OCI-LY1 (cell line): ENCODE measurements at regions not wholly inside any gene's neighbourhood (a gene's known extent, or its start where the extent isn't known, plus 50 kb on each side); places are given as distances from the start of the nearest gene placed in this dataset.

Experiments used
- H2AFZ ChIP-seq: fragments of 200-600 bp; sonication (generic), shearing (Covaris generic); 2 replicates; pipeline ENCODE4 v1.6.0; 2014; ENCODE audit warnings: antibody characterized with exemption, mild to moderate bottlenecking, low read length
- H3F3A ChIP-seq: fragments of 200-600 bp; sonication (generic), shearing (Covaris generic); 2 replicates; pipeline ENCODE4 v1.6.0; 2014; ENCODE audit warnings: mild to moderate bottlenecking, antibody characterized with exemption, low read length, moderate library complexity; ENCODE audit not compliant: insufficient read depth
- H3K27ac ChIP-seq: fragments of 200-600 bp; sonication (generic); 2 replicates; pipeline ENCODE4 v1.5.1; 2014; ENCODE audit warnings: low read length, mixed run types, mild to moderate bottlenecking, low read depth; ENCODE audit not compliant: poor library complexity, severe bottlenecking
- H3K27me3 ChIP-seq: fragments of 200-600 bp; sonication (generic); 2 replicates; pipeline ENCODE4 v1.6.0; 2014; ENCODE audit warnings: antibody characterized with exemption, mild to moderate bottlenecking, low read length, moderate library complexity; ENCODE audit not compliant: insufficient read depth
- H3K36me3 ChIP-seq: fragments of 200-600 bp; sonication (generic); 2 replicates; pipeline ENCODE4 v1.6.1; 2014; ENCODE audit warnings: mild to moderate bottlenecking, antibody characterized with exemption, low read length, moderate library complexity, mixed read lengths; ENCODE audit not compliant: insufficient read depth
- H3K4me1 ChIP-seq: fragments of 200-600 bp; sonication (generic); 2 replicates; pipeline ENCODE4 v1.5.1; 2014; ENCODE audit warnings: mild to moderate bottlenecking, low read length, moderate library complexity; ENCODE audit not compliant: insufficient read depth, severe bottlenecking
- H3K4me2 ChIP-seq: fragments of 200-600 bp; sonication (generic), shearing (Covaris generic); 2 replicates; pipeline ENCODE4 v1.6.1; 2014; ENCODE audit warnings: low read length
- H3K4me3 ChIP-seq: fragments of 200-600 bp; sonication (generic); 2 replicates; pipeline ENCODE4 v1.5.1; 2014; ENCODE audit warnings: low read length, low read depth, mild to moderate bottlenecking, mixed read lengths; ENCODE audit not compliant: poor library complexity, severe bottlenecking
- H3K79me2 ChIP-seq: fragments of 200-600 bp; shearing (Covaris generic); 2 replicates; pipeline ENCODE4 v1.6.1; 2016; ENCODE audit warnings: mixed run types, low read length, mixed read lengths; ENCODE audit not compliant: insufficient read depth
- H3K9ac ChIP-seq: fragments of 200-600 bp; sonication (generic), shearing (Covaris generic); 2 replicates; pipeline ENCODE4 v1.6.1; 2014; ENCODE audit warnings: mild to moderate bottlenecking, low read length, mixed read lengths
- H3K9me2 ChIP-seq: fragments of 200-600 bp; sonication (generic), shearing (Covaris generic); 2 replicates; pipeline ENCODE4 v1.6.1; 2014; ENCODE audit warnings: low read depth, mild to moderate bottlenecking, low read length, mixed read lengths
- H3K9me3 ChIP-seq: fragments of 200-600 bp; shearing (Covaris generic); 2 replicates; pipeline ENCODE4 v1.6.1; 2014; ENCODE audit warnings: low read length, mixed read lengths
- H4K20me1 ChIP-seq: fragments of 200-600 bp; sonication (generic), shearing (Covaris generic); 2 replicates; pipeline ENCODE4 v1.6.0; 2016; ENCODE audit warnings: mild to moderate bottlenecking, low read length; ENCODE audit not compliant: insufficient read depth
- CTCF ChIP-seq: fragments of 200-600 bp; sonication (generic), shearing (Covaris generic); IDR thresholded peaks from 2 replicates; pipeline ENCODE4 v1.5.1; 2017; ENCODE audit warnings: mild to moderate bottlenecking, antibody characterized with exemption, low read length, moderate library complexity, mixed read lengths
- EZH2 ChIP-seq: fragments of 200-600 bp; sonication (generic), shearing (Covaris generic); IDR thresholded peaks from 2 replicates; pipeline ENCODE4 v1.8.0; 2017; ENCODE audit warnings: borderline replicate concordance, mixed run types, mild to moderate bottlenecking, antibody characterized with exemption, low read length, moderate library complexity, mixed read lengths

- H3K27me3 ChIP-seq = no peaks in the 10 kb centered on the region; the same call in 1 of the 2 replicates
- no peak overlapping the region for H3K4me3 ChIP-seq
- TF ChIP-seq EZH2 = no peak
- no peak for TF ChIP-seq CTCF
- no peaks in the 10 kb centered on the region for H3F3A ChIP-seq
- no peak overlapping the region for H2AFZ ChIP-seq
- no peak overlapping the region for H3K27ac ChIP-seq
- no peaks in the 10 kb centered on the region for H3K4me1 ChIP-seq
- no peaks in the 10 kb centered on the region for H3K36me3 ChIP-seq
- H3K79me2 ChIP-seq = no peaks in the 10 kb centered on the region
- H3K4me2 ChIP-seq = no peak overlapping the region
- no peaks in the 10 kb centered on the region for H3K9me2 ChIP-seq
- H3K9ac ChIP-seq = no peak overlapping the region
- H4K20me1 ChIP-seq = no peaks in the 10 kb centered on the region
- no peaks in the 10 kb centered on the region for H3K9me3 ChIP-seq
Measured at GRCh38 chr3:194233150-194233549, 97.2 kb downstream of the HES1 start.

GRCh38 chr3:194235160-194235559, 99.2 kb downstream of the HES1 start:
- TF ChIP-seq EZH2 (no peak), CTCF (no peak)
- Histone ChIP-seq H3K4me1 (no peaks in the 10 kb centered on the region), H3K79me2 (no peaks in the 10 kb centered on the region), H3K4me3 (no peak overlapping the region), H3K27ac (no peak overlapping the region), H3K27me3 (no peaks in the 10 kb centered on the region; the same call in 1 of the 2 replicates), H3K9me3 (no peaks in the 10 kb centered on the region), H3K9ac (no peak overlapping the region), H2AFZ (no peak overlapping the region), H3K36me3 (no peaks in the 10 kb centered on the region), H3F3A (no peaks in the 10 kb centered on the region), H3K9me2 (no peaks in the 10 kb centered on the region), H3K4me2 (no peak overlapping the region), H4K20me1 (no peaks in the 10 kb centered on the region)

- H3K27me3 ChIP-seq = no peaks in the 10 kb centered on the region; the same call in 1 of the 2 replicates
- no peaks in the 10 kb centered on the region for H3F3A ChIP-seq
- TF ChIP-seq EZH2 (no peak), CTCF (no peak)
- no peak overlapping the region for H3K4me2 ChIP-seq
- H3K4me3 ChIP-seq = no peak overlapping the region
- H3K27ac ChIP-seq = no peak overlapping the region
- no peak overlapping the region for H3K9ac ChIP-seq
- no peaks in the 10 kb centered on the region for H3K4me1 ChIP-seq
- H3K36me3 ChIP-seq = no peaks in the 10 kb centered on the region
- no peaks in the 10 kb centered on the region for H3K9me2 ChIP-seq
- no peaks in the 10 kb centered on the region for H3K9me3 ChIP-seq
- H3K79me2 ChIP-seq = no peaks in the 10 kb centered on the region
- H2AFZ ChIP-seq = no peak overlapping the region
- H4K20me1 ChIP-seq = no peaks in the 10 kb centered on the region
Measured at GRCh38 chr3:194237110-194237509, 101.2 kb downstream of the HES1 start.
